ENCODE measurements at regions not wholly inside any gene's neighbourhood (a gene's known extent, or its start where the extent isn't known, plus 50 kb on each side); places are given as distances from the start of the nearest gene placed in this dataset.

- Histone ChIP-seq H3K4me1 (peaks cover 0 to 9% of the 10 kb centered on the region in 2 donors), H3K36me3 (no peaks in the 10 kb centered on the region), H3K9me3 (no peaks in the 10 kb centered on the region), H3K27ac (no peak overlapping the region), H3K4me3 (no peak overlapping the region), H3K27me3 (no peaks in the 10 kb centered on the region)
- no peak for TF ChIP-seq CTCF (IDR thresholded peaks at IDR 0.05)
- DNase-seq (ENCODE audit: low spot score): no peak
These were observed 98.8 kb downstream of the SOD2 start for GRCh38 chr6:159594106-159594749.

- H3K27ac ChIP-seq: no peak overlapping the region
- no peak for DNase-seq (ENCODE audit: low spot score)
- no peaks in the 10 kb centered on the region for H3K9me3 ChIP-seq
- TF ChIP-seq CTCF (IDR thresholded peaks at IDR 0.05): no peak
- no peaks in the 10 kb centered on the region for H3K36me3 ChIP-seq
- no peak overlapping the region for H3K4me3 ChIP-seq
- H3K4me1 ChIP-seq: peaks cover 0 to 9% of the 10 kb centered on the region in 2 donors
- no peaks in the 10 kb centered on the region for H3K27me3 ChIP-seq
These were observed 102.2 kb downstream of the SOD2 start for GRCh38 chr6:159590835-159591234.

GRCh38 chr6:159586684-159587083 is 106.4 kb downstream of the SOD2 start:
- DNase-seq (ENCODE audit: low spot score): no peak
- H3K9me3 ChIP-seq: no peaks in the 10 kb centered on the region
- no peaks in the 10 kb centered on the region for H3K36me3 ChIP-seq
- no peak overlapping the region for H3K27ac ChIP-seq
- no peaks in the 10 kb centered on the region for H3K27me3 ChIP-seq
- TF ChIP-seq CTCF (IDR thresholded peaks at IDR 0.05): no peak
- no peak overlapping the region for H3K4me3 ChIP-seq
- H3K4me1 ChIP-seq: no peaks in the 10 kb centered on the region

GRCh38 chr6:159582736-159583135 is 110.3 kb downstream of the SOD2 start:
- Histone ChIP-seq H3K4me3 (no peak overlapping the region), H3K27me3 (no peaks in the 10 kb centered on the region), H3K9me3 (no peaks in the 10 kb centered on the region), H3K27ac (no peak overlapping the region), H3K36me3 (no peaks in the 10 kb centered on the region), H3K4me1 (no peaks in the 10 kb centered on the region)
- no peak for DNase-seq (ENCODE audit: low spot score)
- TF ChIP-seq CTCF (IDR thresholded peaks at IDR 0.05): no peak

- no peak for DNase-seq (ENCODE audit: low spot score)
- H3K4me1 ChIP-seq: no peaks in the 10 kb centered on the region
- H3K9me3 ChIP-seq: no peaks in the 10 kb centered on the region
- no peaks in the 10 kb centered on the region for H3K27me3 ChIP-seq
- no peaks in the 10 kb centered on the region for H3K36me3 ChIP-seq
- H3K4me3 ChIP-seq: no peak overlapping the region
- no peak for TF ChIP-seq CTCF (IDR thresholded peaks at IDR 0.05)
- H3K27ac ChIP-seq: no peak overlapping the region
These were observed 114.4 kb downstream of the SOD2 start for GRCh38 chr6:159578629-159579028.

GRCh38 chr6:159577564-159577963 is 115.5 kb downstream of the SOD2 start:
- H3K4me3 ChIP-seq: no peak overlapping the region
- no peak overlapping the region for H3K27ac ChIP-seq
- H3K9me3 ChIP-seq: no peaks in the 10 kb centered on the region
- H3K4me1 ChIP-seq: no peaks in the 10 kb centered on the region
- no peak for DNase-seq (ENCODE audit: low spot score)
- no peaks in the 10 kb centered on the region for H3K36me3 ChIP-seq
- no peaks in the 10 kb centered on the region for H3K27me3 ChIP-seq
- no peak for TF ChIP-seq CTCF (IDR thresholded peaks at IDR 0.05)

All from right atrium auricular region (tissue), 2 donors.